ENCODE measurements at regions not wholly inside any gene's neighbourhood (a gene's known extent, or its start where the extent isn't known, plus 50 kb on each side); places are given as distances from the start of the nearest gene placed in this dataset.

- no peak overlapping the region for H3K4me2 ChIP-seq (ENCODE audit: low read length)
- H3K9me2 ChIP-seq (ENCODE audit: insufficient read depth, low read length) = no peaks in the 10 kb centered on the region
- H3K36me3 ChIP-seq (ENCODE audit: insufficient read depth, low read length) = no peaks in the 10 kb centered on the region
- no peaks in the 10 kb centered on the region for H3K9me3 ChIP-seq (ENCODE audit: low read length)
- ChIA-PET CTCF (ENCODE audit: unreplicated experiment) (no interaction called here), POLR2A (no interaction called here)
- no peak overlapping the region for H3K4me3 ChIP-seq (ENCODE audit: low read depth, low read length, poor library complexity, severe bottlenecking)
- no peaks in the 10 kb centered on the region for H4K20me1 ChIP-seq (ENCODE audit: insufficient read depth, low read length)
- no peak for DNase-seq (ENCODE audit: low spot score)
- TF ChIP-seq, protein P1, sequence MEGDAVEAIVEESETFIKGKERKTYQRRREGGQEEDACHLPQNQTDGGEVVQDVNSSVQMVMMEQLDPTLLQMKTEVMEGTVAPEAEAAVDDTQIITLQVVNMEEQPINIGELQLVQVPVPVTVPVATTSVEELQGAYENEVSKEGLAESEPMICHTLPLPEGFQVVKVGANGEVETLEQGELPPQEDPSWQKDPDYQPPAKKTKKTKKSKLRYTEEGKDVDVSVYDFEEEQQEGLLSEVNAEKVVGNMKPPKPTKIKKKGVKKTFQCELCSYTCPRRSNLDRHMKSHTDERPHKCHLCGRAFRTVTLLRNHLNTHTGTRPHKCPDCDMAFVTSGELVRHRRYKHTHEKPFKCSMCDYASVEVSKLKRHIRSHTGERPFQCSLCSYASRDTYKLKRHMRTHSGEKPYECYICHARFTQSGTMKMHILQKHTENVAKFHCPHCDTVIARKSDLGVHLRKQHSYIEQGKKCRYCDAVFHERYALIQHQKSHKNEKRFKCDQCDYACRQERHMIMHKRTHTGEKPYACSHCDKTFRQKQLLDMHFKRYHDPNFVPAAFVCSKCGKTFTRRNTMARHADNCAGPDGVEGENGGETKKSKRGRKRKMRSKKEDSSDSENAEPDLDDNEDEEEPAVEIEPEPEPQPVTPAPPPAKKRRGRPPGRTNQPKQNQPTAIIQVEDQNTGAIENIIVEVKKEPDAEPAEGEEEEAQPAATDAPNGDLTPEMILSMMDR (conservative IDR thresholded peaks at IDR 0.05; ENCODE audit: low read length) = no peak
- TF ChIP-seq EZH2phosphoT487 (IDR thresholded peaks at IDR 0.05; ENCODE audit: borderline replicate concordance, low read depth, low read length) = no peak
- no peaks in the 10 kb centered on the region for H3K4me1 ChIP-seq (ENCODE audit: insufficient read depth, low read length, poor library complexity, severe bottlenecking)
- no TSS peak for BruUV-seq (replicated peaks)
- H3K27ac ChIP-seq (ENCODE audit: low read depth, low read length, poor library complexity, severe bottlenecking) = no peak overlapping the region
- no peak overlapping the region for H2AFZ ChIP-seq (ENCODE audit: low read length)
- H3K79me2 ChIP-seq (ENCODE audit: insufficient read depth, low read depth, low read length) = no peaks in the 10 kb centered on the region
- intact Hi-C loops (cut with micrococcal nuclease; ENCODE audit: unreplicated experiment) = no loop called here
Measured at GRCh38 chr1:116826818-116827606, 72.8 kb downstream of the CD2 start.

GRCh38 chr1:116827607-116828105 is 73.4 kb downstream of the CD2 start:
- H3K9me2 ChIP-seq (ENCODE audit: insufficient read depth, low read length) = no peaks in the 10 kb centered on the region
- POLR2A ChIA-PET = no interaction called here
- no peaks in the 10 kb centered on the region for H3K4me1 ChIP-seq (ENCODE audit: insufficient read depth, low read length, poor library complexity, severe bottlenecking)
- H4K20me1 ChIP-seq (ENCODE audit: insufficient read depth, low read length) = no peaks in the 10 kb centered on the region
- no peak overlapping the region for H3K4me2 ChIP-seq (ENCODE audit: low read length)
- no TSS peak for BruUV-seq (replicated peaks)
- no peaks in the 10 kb centered on the region for H3K36me3 ChIP-seq (ENCODE audit: insufficient read depth, low read length)
- TF ChIP-seq, protein P1 (conservative IDR thresholded peaks at IDR 0.05; ENCODE audit: low read length) = no peak
- TF ChIP-seq EZH2phosphoT487 (IDR thresholded peaks at IDR 0.05; ENCODE audit: borderline replicate concordance, low read depth, low read length) = no peak
- intact Hi-C loops (cut with micrococcal nuclease; ENCODE audit: unreplicated experiment) = no loop called here
- DNase-seq (ENCODE audit: low spot score) = no peak
- no peak overlapping the region for H3K27ac ChIP-seq (ENCODE audit: low read depth, low read length, poor library complexity, severe bottlenecking)
- H3K9me3 ChIP-seq (ENCODE audit: low read length) = no peaks in the 10 kb centered on the region
- no peak overlapping the region for H3K4me3 ChIP-seq (ENCODE audit: low read depth, low read length, poor library complexity, severe bottlenecking)
- H3K79me2 ChIP-seq (ENCODE audit: insufficient read depth, low read depth, low read length) = no peaks in the 10 kb centered on the region
- CTCF ChIA-PET (ENCODE audit: unreplicated experiment) = no interaction called here
- no peak overlapping the region for H2AFZ ChIP-seq (ENCODE audit: low read length)

DNA sequence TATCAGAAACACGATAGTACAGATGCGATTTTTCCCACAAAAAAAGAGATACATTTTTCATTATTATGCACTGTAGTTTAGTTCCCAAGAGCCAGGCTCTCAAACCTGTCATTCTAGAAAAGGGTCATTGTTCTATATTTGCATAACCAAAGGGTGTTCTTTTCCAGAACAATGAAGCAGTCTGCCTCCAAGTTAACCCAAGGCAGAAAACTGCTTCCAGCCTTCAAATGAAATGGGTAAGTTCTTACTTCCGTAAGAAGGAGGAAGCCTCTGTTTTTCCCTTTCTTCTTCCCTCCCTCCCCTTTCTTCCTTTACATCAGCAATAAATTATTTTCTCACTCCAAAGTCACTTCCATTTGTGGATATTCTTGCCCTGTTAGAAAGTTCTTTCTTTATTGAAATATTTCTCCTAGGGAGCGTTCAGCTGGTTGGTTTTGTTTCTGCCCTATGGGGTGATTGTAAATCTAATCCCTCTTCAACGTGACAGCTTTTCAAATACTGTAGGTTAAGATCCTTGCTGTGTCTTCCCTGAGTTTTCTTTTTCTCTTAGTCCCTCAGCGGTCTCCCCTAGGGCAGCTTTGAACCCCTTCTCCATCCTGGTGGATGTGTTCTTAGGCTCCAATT is 77.3 kb upstream of the PTGFRN start:
- H3K4me1 ChIP-seq (ENCODE audit: insufficient read depth, low read length, poor library complexity, severe bottlenecking) = no peaks in the 10 kb centered on the region
- no peak overlapping the region for H3K4me2 ChIP-seq (ENCODE audit: low read length)
- ChIA-PET POLR2A (interaction anchor here (0.6 kb wide), 2 partner anchors 182 to 1260 kb away, joined by 3 to 4 read pairs; no protein-coding TSS in a partner anchor), CTCF (ENCODE audit: unreplicated experiment) (no interaction called here)
- H3K9me3 ChIP-seq (ENCODE audit: low read length) = no peaks in the 10 kb centered on the region
- no peaks in the 10 kb centered on the region for H3K79me2 ChIP-seq (ENCODE audit: insufficient read depth, low read depth, low read length)
- H3K4me3 ChIP-seq (ENCODE audit: low read depth, low read length, poor library complexity, severe bottlenecking) = no peak overlapping the region
- H3K27ac ChIP-seq (ENCODE audit: low read depth, low read length, poor library complexity, severe bottlenecking) = no peak overlapping the region
- no peak for DNase-seq (ENCODE audit: low spot score)
- H2AFZ ChIP-seq (ENCODE audit: low read length) = no peak overlapping the region
- intact Hi-C loops (cut with micrococcal nuclease; ENCODE audit: unreplicated experiment) = no loop called here
- no TSS peak for BruUV-seq (replicated peaks)
- no peaks in the 10 kb centered on the region for H3K36me3 ChIP-seq (ENCODE audit: insufficient read depth, low read length)
- no peaks in the 10 kb centered on the region for H3K9me2 ChIP-seq (ENCODE audit: insufficient read depth, low read length)
- H4K20me1 ChIP-seq (ENCODE audit: insufficient read depth, low read length) = no peaks in the 10 kb centered on the region
- TF ChIP-seq, protein P1 (conservative IDR thresholded peaks at IDR 0.05; ENCODE audit: low read length) = no peak
- TF ChIP-seq EZH2phosphoT487 (IDR thresholded peaks at IDR 0.05; ENCODE audit: borderline replicate concordance, low read depth, low read length) = no peak
